ENCODE measurements at regions not wholly inside any gene's neighbourhood (a gene's known extent, or its start where the extent isn't known, plus 50 kb on each side); places are given as distances from the start of the nearest gene placed in this dataset.

GRCh38 chr17:77544347-77545110, 403.8 kb downstream of the SEC14L1 start:
- TF ChIP-seq POLR2AphosphoS5 (IDR thresholded peaks at IDR 0.05; ENCODE audit: low read depth, low read length): no peak
- no peak for TF ChIP-seq TAF1 (IDR thresholded peaks at IDR 0.05; ENCODE audit: borderline replicate concordance, insufficient read depth, low read length)
- no peak for TF ChIP-seq FOXP2 (optimal IDR thresholded peaks at IDR 0.05; ENCODE audit: borderline replicate concordance, extremely low read depth, extremely low read length, insufficient read depth)
- no peak for TF ChIP-seq SIN3A (IDR thresholded peaks at IDR 0.05; ENCODE audit: borderline replicate concordance, insufficient read depth, low read length)
- TF ChIP-seq, protein P1, sequence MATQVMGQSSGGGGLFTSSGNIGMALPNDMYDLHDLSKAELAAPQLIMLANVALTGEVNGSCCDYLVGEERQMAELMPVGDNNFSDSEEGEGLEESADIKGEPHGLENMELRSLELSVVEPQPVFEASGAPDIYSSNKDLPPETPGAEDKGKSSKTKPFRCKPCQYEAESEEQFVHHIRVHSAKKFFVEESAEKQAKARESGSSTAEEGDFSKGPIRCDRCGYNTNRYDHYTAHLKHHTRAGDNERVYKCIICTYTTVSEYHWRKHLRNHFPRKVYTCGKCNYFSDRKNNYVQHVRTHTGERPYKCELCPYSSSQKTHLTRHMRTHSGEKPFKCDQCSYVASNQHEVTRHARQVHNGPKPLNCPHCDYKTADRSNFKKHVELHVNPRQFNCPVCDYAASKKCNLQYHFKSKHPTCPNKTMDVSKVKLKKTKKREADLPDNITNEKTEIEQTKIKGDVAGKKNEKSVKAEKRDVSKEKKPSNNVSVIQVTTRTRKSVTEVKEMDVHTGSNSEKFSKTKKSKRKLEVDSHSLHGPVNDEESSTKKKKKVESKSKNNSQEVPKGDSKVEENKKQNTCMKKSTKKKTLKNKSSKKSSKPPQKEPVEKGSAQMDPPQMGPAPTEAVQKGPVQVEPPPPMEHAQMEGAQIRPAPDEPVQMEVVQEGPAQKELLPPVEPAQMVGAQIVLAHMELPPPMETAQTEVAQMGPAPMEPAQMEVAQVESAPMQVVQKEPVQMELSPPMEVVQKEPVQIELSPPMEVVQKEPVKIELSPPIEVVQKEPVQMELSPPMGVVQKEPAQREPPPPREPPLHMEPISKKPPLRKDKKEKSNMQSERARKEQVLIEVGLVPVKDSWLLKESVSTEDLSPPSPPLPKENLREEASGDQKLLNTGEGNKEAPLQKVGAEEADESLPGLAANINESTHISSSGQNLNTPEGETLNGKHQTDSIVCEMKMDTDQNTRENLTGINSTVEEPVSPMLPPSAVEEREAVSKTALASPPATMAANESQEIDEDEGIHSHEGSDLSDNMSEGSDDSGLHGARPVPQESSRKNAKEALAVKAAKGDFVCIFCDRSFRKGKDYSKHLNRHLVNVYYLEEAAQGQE (IDR thresholded peaks at IDR 0.05; ENCODE audit: insufficient read depth in 1 of 2, low read depth in 2 of 2, low read length in 2 of 2): no peak

All from PFSK-1 (cell line).